Smooth muscle cell (in vitro differentiated cells): ENCODE measurements at regions not wholly inside any gene's neighbourhood (a gene's known extent, or its start where the extent isn't known, plus 50 kb on each side); places are given as distances from the start of the nearest gene placed in this dataset.

ENCODE experiments used
- DNase-seq: peaks from one replicate; lab custom pipeline; 2025; ENCODE audit not compliant: unreplicated experiment; lab: John Stamatoyannopoulos, UW
- H2AFZ ChIP-seq: fragments of 200-600 bp; sonication (generic); 2 replicates; pipeline ENCODE4 v1.6.0; 2016; ENCODE audit warnings: antibody characterized with exemption, low read depth, mild to moderate bottlenecking
- H3F3A ChIP-seq: fragments of 200-600 bp; sonication (generic); 2 replicates; pipeline ENCODE4 v1.6.0; 2017; ENCODE audit warnings: antibody characterized with exemption, low read depth
- H3K27ac ChIP-seq: fragments of 200-600 bp; sonication (generic); 2 replicates; pipeline ENCODE4 v1.5.1; 2016; ENCODE audit warnings: low read depth, mild to moderate bottlenecking
- H3K27me3 ChIP-seq: fragments of 200-600 bp; sonication (generic); 2 replicates; pipeline ENCODE4 v1.6.1; 2016; ENCODE audit warnings: low read depth, mild to moderate bottlenecking
- H3K36me3 ChIP-seq: fragments of 200-600 bp; sonication (generic); 2 replicates; pipeline ENCODE4 v1.5.1; 2016; ENCODE audit warnings: low read depth
- H3K4me1 ChIP-seq: fragments of 200-600 bp; sonication (generic); 2 replicates; pipeline ENCODE4 v1.5.1; 2016; ENCODE audit warnings: low read depth
- H3K4me2 ChIP-seq: fragments of 200-600 bp; sonication (generic); 2 replicates; pipeline ENCODE4 v1.6.0; 2016; ENCODE audit warnings: mild to moderate bottlenecking
- H3K4me3 ChIP-seq: fragments of 200-600 bp; sonication (generic); 2 replicates; pipeline ENCODE4 v1.5.1; 2016; ENCODE audit warnings: mild to moderate bottlenecking
- H3K79me2 ChIP-seq: fragments of 200-600 bp; sonication (generic); 2 replicates; pipeline ENCODE4 v1.6.0; 2016; ENCODE audit warnings: low read depth, mild to moderate bottlenecking
- H3K9ac ChIP-seq: fragments of 200-600 bp; sonication (generic); 2 replicates; pipeline ENCODE4 v1.6.0; 2016; ENCODE audit warnings: low read depth
- H3K9me3 ChIP-seq: fragments of 200-600 bp; sonication (generic); replicated peaks from 2 replicates; pipeline ENCODE4 v1.5.1; 2016; ENCODE audit warnings: low read depth
- H4K20me1 ChIP-seq: fragments of 200-600 bp; sonication (generic); 2 replicates; pipeline ENCODE4 v1.6.0; 2016; ENCODE audit warnings: low read depth
- CTCF ChIP-seq: fragments of 200-600 bp; sonication (generic); IDR thresholded peaks from 2 replicates; pipeline ENCODE4 v1.5.1; 2017; ENCODE audit warnings: borderline replicate concordance, mild to moderate bottlenecking, antibody characterized with exemption; ENCODE audit not compliant: insufficient read depth, poor library complexity, severe bottlenecking
- WGBS: methylation state at CpG from one replicate; pipeline ENCODE4 v1.1.7; 2016; ENCODE audit warnings: low lambda C conversion rate; 5-methylcytosine and 5-hydroxymethylcytosine counted together

GRCh38 chr1:4476394-4476793 lies 178.0 kb upstream of the AJAP1 start:
- Histone ChIP-seq H3K9ac (no peak overlapping the region), H3K4me3 (no peak overlapping the region), H4K20me1 (no peaks in the 10 kb centered on the region), H3F3A (no peaks in the 10 kb centered on the region), H3K4me2 (no peak overlapping the region), H3K36me3 (no peaks in the 10 kb centered on the region), H2AFZ (no peak overlapping the region), H3K9me3 (no peaks in the 10 kb centered on the region), H3K4me1 (no peaks in the 10 kb centered on the region), H3K27me3 (no peaks in the 10 kb centered on the region), H3K27ac (no peak overlapping the region), H3K79me2 (no peaks in the 10 kb centered on the region)
- no peak for TF ChIP-seq CTCF
- DNase-seq: no peak

GRCh38 chr1:4481451-4481850 lies 173.0 kb upstream of the AJAP1 start:
- Histone ChIP-seq H3K79me2 (no peaks in the 10 kb centered on the region), H3F3A (no peaks in the 10 kb centered on the region), H3K4me3 (no peak overlapping the region), H2AFZ (no peak overlapping the region), H3K4me1 (no peaks in the 10 kb centered on the region), H4K20me1 (no peaks in the 10 kb centered on the region), H3K27me3 (no peaks in the 10 kb centered on the region), H3K36me3 (no peaks in the 10 kb centered on the region), H3K9ac (no peak overlapping the region), H3K27ac (no peak overlapping the region), H3K9me3 (no peaks in the 10 kb centered on the region), H3K4me2 (no peak overlapping the region)
- no peak for DNase-seq
- no peak for TF ChIP-seq CTCF
- WGBS: 80% methylated on average over 18 of the region's 18 CpGs

- Histone ChIP-seq H3K27me3 (no peaks in the 10 kb centered on the region), H2AFZ (no peak overlapping the region), H3F3A (no peaks in the 10 kb centered on the region), H3K4me1 (no peaks in the 10 kb centered on the region), H3K79me2 (no peaks in the 10 kb centered on the region), H3K9me3 (no peaks in the 10 kb centered on the region), H3K4me3 (no peak overlapping the region), H3K9ac (no peak overlapping the region), H3K27ac (no peak overlapping the region), H3K4me2 (no peak overlapping the region), H3K36me3 (no peaks in the 10 kb centered on the region), H4K20me1 (no peaks in the 10 kb centered on the region)
- no peak for DNase-seq
- no peak for TF ChIP-seq CTCF
- 93% methylated on average over 16 of the region's 21 CpGs for WGBS
These were observed 171.9 kb upstream of the AJAP1 start for GRCh38 chr1:4482526-4482925.

GRCh38 chr1:4483021-4483625 lies 171.3 kb upstream of the AJAP1 start:
- no peaks in the 10 kb centered on the region for H3K27me3 ChIP-seq
- WGBS: 89% methylated on average over 8 of the region's 8 CpGs
- H3K36me3 ChIP-seq: no peaks in the 10 kb centered on the region
- H3K9ac ChIP-seq: no peak overlapping the region
- no peaks in the 10 kb centered on the region for H4K20me1 ChIP-seq
- no peak overlapping the region for H3K27ac ChIP-seq
- no peaks in the 10 kb centered on the region for H3K4me1 ChIP-seq
- H3K9me3 ChIP-seq: no peaks in the 10 kb centered on the region
- TF ChIP-seq CTCF: no peak
- no peaks in the 10 kb centered on the region for H3F3A ChIP-seq
- no peak overlapping the region for H3K4me3 ChIP-seq
- no peak overlapping the region for H3K4me2 ChIP-seq
- H3K79me2 ChIP-seq: no peaks in the 10 kb centered on the region
- no peak for DNase-seq
- H2AFZ ChIP-seq: no peak overlapping the region
